Spleen (tissue), 11 donors: ENCODE measurements at regions not wholly inside any gene's neighbourhood (a gene's known extent, or its start where the extent isn't known, plus 50 kb on each side); places are given as distances from the start of the nearest gene placed in this dataset.

Experiments
- DNase-seq: peaks from one replicate; pipeline ENCODE4 v3.0.0-alpha.2; 2020
- H3K27ac ChIP-seq, 8 donors: fragments of 200-600 bp; sonication (generic) in 7 of 8; 1 replicate in 4 of 8; 2 replicates in 4 of 8; pipeline versions ENCODE4 v1.5.0 to v1.8.0; 2016 to 2021; ENCODE audit warnings: inconsistent platforms in 4 of 8, mild to moderate bottlenecking in 4 of 8, moderate library complexity in 1 of 8
- H3K27me3 ChIP-seq, 7 donors: fragments of 200-600 bp; sonication (generic) in 6 of 7; replicated peaks in 1 of 7; 1 replicate in 4 of 7; 2 replicates in 3 of 7; pipeline versions ENCODE4 v1.5.0 to v1.8.0; 2016 to 2021; ENCODE audit warnings: inconsistent platforms in 3 of 7, mild to moderate bottlenecking in 1 of 7
- H3K36me3 ChIP-seq, 6 donors: fragments of 200-600 bp; sonication (generic) in 5 of 6; 1 replicate in 4 of 6; 2 replicates in 2 of 6; pipeline versions ENCODE4 v1.5.0 to v1.8.0; 2016 to 2021; ENCODE audit warnings: inconsistent platforms in 2 of 6
- H3K4me1 ChIP-seq, 6 donors: fragments of 200-600 bp; sonication (generic) in 5 of 6; 1 replicate in 3 of 6; 2 replicates in 3 of 6; pipeline versions ENCODE4 v1.5.0 to v1.8.0; 2016 to 2021; ENCODE audit warnings: inconsistent platforms in 3 of 6
- H3K4me3 ChIP-seq, 8 donors: fragments of 200-600 bp; sonication (generic) in 7 of 8; 1 replicate in 4 of 8; 2 replicates in 4 of 8; pipeline versions ENCODE4 v1.5.0 to v1.8.0; 2016 to 2021; ENCODE audit warnings: inconsistent platforms in 4 of 8, mild to moderate bottlenecking in 4 of 8, moderate library complexity in 2 of 8
- H3K9me3 ChIP-seq, 8 donors: fragments of 200-600 bp; sonication (generic) in 7 of 8; 1 replicate in 4 of 8; 2 replicates in 4 of 8; pipeline versions ENCODE4 v1.5.0 to v1.8.0; 2016 to 2021; ENCODE audit warnings: inconsistent platforms in 4 of 8
- POLR2A ChIP-seq, 3 donors: fragments of 450-650 bp; IDR thresholded peaks; one replicate each; pipeline ENCODE4 v1.5.1; 2017; ENCODE audit warnings: antibody characterized with exemption in 3 of 3, mild to moderate bottlenecking in 1 of 3
- POLR2AphosphoS5 ChIP-seq, 3 donors: sonication (generic); formaldehyde crosslinking; IDR thresholded peaks; one replicate each; pipeline ENCODE4 v1.5.1; 2017; ENCODE audit warnings: antibody characterized with exemption in 3 of 3
- WGBS, 5 donors: extraction: QIAGEN DNeasy Blood & Tissue Kit in 3 of 5; methylation state at CpG; one replicate each; pipeline versions ENCODE4 v1.1.5 to v1.1.7; 2013 to 2018; 5-methylcytosine and 5-hydroxymethylcytosine counted together
- intact Hi-C: fragments of 100-400 bp; cut with DNase I; formaldehyde crosslinking; loops from one replicate; pipeline ENCODE4 v1.15.0; 2023; ENCODE audit warnings: low total_unique reads
- TF ChIP-seq, protein P1 (sequence below), 11 experiments: fragments of 200-600 bp in 7 of 11; fragments of 450-650 bp in 4 of 11; sonication (generic) in 4 of 11; IDR thresholded peaks in 8 of 11; conservative IDR thresholded peaks in 3 of 11; 1 replicate in 7 of 11; 2 replicates in 4 of 11; pipeline versions ENCODE4 v1.4.0 to v1.8.0; 2016 to 2021; ENCODE audit warnings: antibody characterized with exemption in 11 of 11, inconsistent platforms in 4 of 11, mild to moderate bottlenecking in 1 of 11
- donor health status: healthy with polysubstance abuse.
- donor health status: DM: no; HTN: no; CAD: no; lungs with moderate emphysema.
- donor health status: DM: no; HTN: no; CAD: no.
- donor health status: Bipolar disorder and iron deficiency.
- donor health status: healthy.
- donor health status: DM: no; HTN: no; CAD: no.
- donor health status: DM: yes; HTN: yes; CAD: no.

DNA sequence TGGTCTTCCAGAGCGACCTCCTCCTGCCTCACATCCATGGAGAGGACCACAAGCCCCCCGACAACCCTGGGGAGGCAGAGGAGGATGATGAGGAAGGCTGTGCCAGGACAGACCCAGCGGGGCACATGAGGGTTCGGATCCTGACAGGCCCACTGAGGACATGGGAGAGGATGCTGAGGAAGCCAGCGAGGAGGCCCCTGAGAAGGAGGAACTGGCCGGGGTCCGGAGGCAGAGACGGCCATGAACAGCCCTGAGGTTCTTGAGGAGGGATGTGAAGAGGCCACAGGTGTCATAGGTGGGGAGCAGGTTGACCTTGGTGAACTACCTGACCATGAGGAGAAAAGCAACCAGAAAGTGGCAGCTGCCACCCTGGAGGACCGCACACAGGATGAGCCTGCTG is 54.9 kb upstream of the WNT7A start:
- H3K9me3 ChIP-seq, result peaks cover 0 to 19% (median 0%) of the 10 kb centered on the region in 8 donors
- no peak overlapping the region for H3K27ac ChIP-seq
- intact Hi-C loops, result no loop called here
- H3K27me3 ChIP-seq, result peaks cover 0 to 32% (median 6%) of the 10 kb centered on the region in 7 donors
- TF ChIP-seq POLR2AphosphoS5 (IDR thresholded peaks at IDR 0.05) (no peak), POLR2A (IDR thresholded peaks at IDR 0.05) (no peak)
- TF ChIP-seq, protein P1, sequence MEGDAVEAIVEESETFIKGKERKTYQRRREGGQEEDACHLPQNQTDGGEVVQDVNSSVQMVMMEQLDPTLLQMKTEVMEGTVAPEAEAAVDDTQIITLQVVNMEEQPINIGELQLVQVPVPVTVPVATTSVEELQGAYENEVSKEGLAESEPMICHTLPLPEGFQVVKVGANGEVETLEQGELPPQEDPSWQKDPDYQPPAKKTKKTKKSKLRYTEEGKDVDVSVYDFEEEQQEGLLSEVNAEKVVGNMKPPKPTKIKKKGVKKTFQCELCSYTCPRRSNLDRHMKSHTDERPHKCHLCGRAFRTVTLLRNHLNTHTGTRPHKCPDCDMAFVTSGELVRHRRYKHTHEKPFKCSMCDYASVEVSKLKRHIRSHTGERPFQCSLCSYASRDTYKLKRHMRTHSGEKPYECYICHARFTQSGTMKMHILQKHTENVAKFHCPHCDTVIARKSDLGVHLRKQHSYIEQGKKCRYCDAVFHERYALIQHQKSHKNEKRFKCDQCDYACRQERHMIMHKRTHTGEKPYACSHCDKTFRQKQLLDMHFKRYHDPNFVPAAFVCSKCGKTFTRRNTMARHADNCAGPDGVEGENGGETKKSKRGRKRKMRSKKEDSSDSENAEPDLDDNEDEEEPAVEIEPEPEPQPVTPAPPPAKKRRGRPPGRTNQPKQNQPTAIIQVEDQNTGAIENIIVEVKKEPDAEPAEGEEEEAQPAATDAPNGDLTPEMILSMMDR (IDR thresholded peaks at IDR 0.05 in 8 of 11, conservative IDR thresholded peaks at IDR 0.05 in 3 of 11), result no peak
- H3K4me3 ChIP-seq, result no peak overlapping the region
- 85 to 92% (median 86%) methylated on average over 9 of the region's 9 CpGs for WGBS, 5 donors
- no peak for DNase-seq
- H3K4me1 ChIP-seq, result peaks cover 0 to 9% (median 2%) of the 10 kb centered on the region in 6 donors
- H3K36me3 ChIP-seq, result no peaks in the 10 kb centered on the region

DNA sequence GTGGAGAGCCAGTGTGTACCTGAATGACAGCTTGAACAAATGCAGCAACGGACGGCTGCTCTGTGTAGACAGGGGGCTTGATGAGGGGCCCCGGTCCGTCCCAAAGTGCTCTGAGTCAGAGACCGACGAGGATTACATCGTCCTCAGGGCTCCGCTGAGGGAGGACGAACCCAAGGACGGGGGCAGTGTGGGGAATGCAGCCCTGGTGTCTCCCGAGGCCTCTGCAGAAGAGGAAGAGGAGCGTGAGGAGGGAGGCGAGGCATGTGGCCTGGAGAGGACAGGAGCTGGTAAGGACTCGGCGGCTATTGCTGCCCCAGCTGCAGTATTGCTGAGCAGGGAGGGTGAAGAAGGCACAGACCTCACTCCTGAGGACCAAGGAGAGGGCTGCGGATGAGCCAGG is 54.4 kb upstream of the WNT7A start:
- WGBS, 5 donors, result 83 to 91% (median 89%) methylated on average over 16 of the region's 16 CpGs
- intact Hi-C loops, result no loop called here
- TF ChIP-seq, protein P1 (IDR thresholded peaks at IDR 0.05 in 8 of 11, conservative IDR thresholded peaks at IDR 0.05 in 3 of 11), result no peak
- TF ChIP-seq POLR2AphosphoS5 (IDR thresholded peaks at IDR 0.05), result no peak
- no peak for TF ChIP-seq POLR2A (IDR thresholded peaks at IDR 0.05)
- Histone ChIP-seq H3K36me3 (no peaks in the 10 kb centered on the region), H3K9me3 (peaks cover 0 to 19% (median 0%) of the 10 kb centered on the region in 8 donors), H3K4me3 (no peak overlapping the region), H3K27ac (no peak overlapping the region), H3K4me1 (peaks cover 0 to 9% (median 2%) of the 10 kb centered on the region in 6 donors), H3K27me3 (peaks cover 0 to 32% (median 6%) of the 10 kb centered on the region in 7 donors)
- no peak for DNase-seq

- TF ChIP-seq, protein P1 (IDR thresholded peaks at IDR 0.05 in 8 of 11, conservative IDR thresholded peaks at IDR 0.05 in 3 of 11), result no peak
- peak in 2 of 3 donors; percentile 58 to 59 for TF ChIP-seq POLR2AphosphoS5 (IDR thresholded peaks at IDR 0.05)
- Histone ChIP-seq H3K4me1 (peaks cover 0 to 9% (median 2%) of the 10 kb centered on the region in 6 donors), H3K27ac (peak overlapping the region in 6 of 8 donors; percentile 32 to 52 (median 44)), H3K9me3 (peaks cover 0 to 34% (median 11%) of the 10 kb centered on the region in 8 donors), H3K36me3 (no peaks in the 10 kb centered on the region), H3K4me3 (peak overlapping the region; percentile 10 to 56 (median 30)), H3K27me3 (peaks cover 0 to 32% (median 6%) of the 10 kb centered on the region in 7 donors)
- no peak for DNase-seq
- intact Hi-C loops, result no loop called here
- WGBS, 5 donors, result 20 to 34% (median 21%) methylated on average over 56 to 70 of the region's 70 CpGs
Measured at GRCh38 chr3:13932578-13933295, 52.9 kb upstream of the WNT7A start.

- WGBS, 5 donors, result 90 to 96% (median 94%) methylated on average over 4 of the region's 4 CpGs
- no peaks in the 10 kb centered on the region for H3K36me3 ChIP-seq
- no peak overlapping the region for H3K4me3 ChIP-seq
- TF ChIP-seq POLR2AphosphoS5 (IDR thresholded peaks at IDR 0.05) (no peak), POLR2A (IDR thresholded peaks at IDR 0.05) (no peak)
- TF ChIP-seq, protein P1 (IDR thresholded peaks at IDR 0.05 in 8 of 11, conservative IDR thresholded peaks at IDR 0.05 in 3 of 11), result no peak
- no peak overlapping the region for H3K27ac ChIP-seq
- peaks cover 0 to 47% (median 16%) of the 10 kb centered on the region in 8 donors for H3K9me3 ChIP-seq
- H3K4me1 ChIP-seq, result peaks cover 0 to 9% (median 2%) of the 10 kb centered on the region in 6 donors
- DNase-seq, result no peak
- H3K27me3 ChIP-seq, result peaks cover 0 to 32% (median 6%) of the 10 kb centered on the region in 7 donors
- intact Hi-C loops, result no loop called here
Measured at GRCh38 chr3:13931172-13931571, 51.3 kb upstream of the WNT7A start.
